ENCODE measurements at regions not wholly inside any gene's neighbourhood (a gene's known extent, or its start where the extent isn't known, plus 50 kb on each side); places are given as distances from the start of the nearest gene placed in this dataset.

- no peak for DNase-seq
These were observed 1525.6 kb downstream of the ARAP2 start for GRCh38 chr4:34718576-34719245.

GRCh38 chr4:34720571-34720970 is 1523.7 kb downstream of the ARAP2 start:
- no peak for DNase-seq

- DNase-seq, result no peak
These were observed 1522.5 kb downstream of the ARAP2 start for GRCh38 chr4:34721835-34722234.

GRCh38 chr4:34723605-34724004 is 1520.7 kb downstream of the ARAP2 start:
- no peak for DNase-seq

- no peak for DNase-seq
These were observed 1519.8 kb downstream of the ARAP2 start for GRCh38 chr4:34724491-34724890.

GRCh38 chr4:34731070-34731469 is 1513.2 kb downstream of the ARAP2 start:
- DNase-seq, result no peak

- DNase-seq, result no peak
These were observed 1512.0 kb downstream of the ARAP2 start for GRCh38 chr4:34732176-34732950.

GRCh38 chr4:34733185-34733941 is 1511.0 kb downstream of the ARAP2 start:
- DNase-seq, result no peak

GRCh38 chr4:34766935-34767334 is 1477.4 kb downstream of the ARAP2 start:
- no peak for DNase-seq

GRCh38 chr4:34767407-34767806 is 1476.9 kb downstream of the ARAP2 start:
- no peak for DNase-seq

- DNase-seq, result no peak
These were observed 1472.7 kb downstream of the ARAP2 start for GRCh38 chr4:34771632-34772031.

GRCh38 chr4:34790131-34790530 is 1454.2 kb downstream of the ARAP2 start:
- no peak for DNase-seq

- DNase-seq, result no peak
These were observed 1453.1 kb downstream of the ARAP2 start for GRCh38 chr4:34791209-34791608.

GRCh38 chr4:34800953-34801352 is 1443.4 kb downstream of the ARAP2 start:
- no peak for DNase-seq

GRCh38 chr4:34814266-34814665 is 1430.0 kb downstream of the ARAP2 start:
- DNase-seq, result no peak

- no peak for DNase-seq
These were observed 1419.8 kb downstream of the ARAP2 start for GRCh38 chr4:34824515-34824914.

GRCh38 chr4:34826660-34827059 is 1417.7 kb downstream of the ARAP2 start:
- DNase-seq, result no peak

- DNase-seq, result no peak
These were observed 1398.4 kb downstream of the ARAP2 start for GRCh38 chr4:34845926-34846325.

- DNase-seq, result no peak
These were observed 1393.9 kb downstream of the ARAP2 start for GRCh38 chr4:34850421-34850820.

- DNase-seq, result no peak
These were observed 1393.3 kb downstream of the ARAP2 start for GRCh38 chr4:34850968-34851367.

GRCh38 chr4:34851411-34851810 is 1392.9 kb downstream of the ARAP2 start:
- DNase-seq, result no peak

- no peak for DNase-seq
These were observed 1389.9 kb downstream of the ARAP2 start for GRCh38 chr4:34854451-34854850.

GRCh38 chr4:34861666-34862065 is 1382.6 kb downstream of the ARAP2 start:
- DNase-seq, result no peak

GRCh38 chr4:34878961-34879360 is 1365.4 kb downstream of the ARAP2 start:
- DNase-seq, result no peak

Data from right forelimb (tissue), 1 donor.